Endodermal cell (in vitro differentiated cells): ENCODE measurements at regions not wholly inside any gene's neighbourhood (a gene's known extent, or its start where the extent isn't known, plus 50 kb on each side); places are given as distances from the start of the nearest gene placed in this dataset.
"Not testable (repeated sequence)": the region's sequence is repeated elsewhere in the genome, so short reads cannot be mapped to it uniquely, and the experiment has no call there.

Experiments
- DNase-seq: peaks from one replicate; pipeline ENCODE4 v3.0.0-alpha.2; 2017
- H3K27ac ChIP-seq: 2 replicates; pipeline ENCODE4 v1.5.1; 2013; ENCODE audit warnings: mild to moderate bottlenecking, low read depth, low read length, moderate library complexity
- H3K27me3 ChIP-seq: 2 replicates; pipeline ENCODE4 v1.6.1; 2013; ENCODE audit warnings: mild to moderate bottlenecking, low read length, moderate library complexity; ENCODE audit not compliant: insufficient read depth, control insufficient read depth, poor library complexity, severe bottlenecking
- H3K36me3 ChIP-seq: 2 replicates; pipeline ENCODE4 v1.7.0; 2013; ENCODE audit warnings: mild to moderate bottlenecking, low read length, moderate library complexity; ENCODE audit not compliant: control insufficient read depth, insufficient read depth
- H3K4me1 ChIP-seq: one replicate; pipeline ENCODE4 v1.7.0; 2013; ENCODE audit warnings: low read length; ENCODE audit not compliant: control insufficient read depth, insufficient read depth
- H3K4me3 ChIP-seq: 2 replicates; pipeline ENCODE4 v1.5.1; 2013; ENCODE audit warnings: mild to moderate bottlenecking, low read length, moderate library complexity
- H3K9ac ChIP-seq: 2 replicates; pipeline ENCODE4 v1.6.1; 2013; ENCODE audit warnings: mild to moderate bottlenecking, low read length, moderate library complexity; ENCODE audit not compliant: poor library complexity, severe bottlenecking; ENCODE audit errors: extremely low read depth
- H3K9me3 ChIP-seq: 2 replicates; pipeline ENCODE4 v1.6.1; 2013; ENCODE audit warnings: mild to moderate bottlenecking, low read length, moderate library complexity; ENCODE audit not compliant: control insufficient read depth
- H3K27ac Mint-ChIP-seq: 2 replicates; pipeline ENCODE4 v1.8.0; 2020; ENCODE audit warnings: mixed read lengths
- H3K27me3 Mint-ChIP-seq: 2 replicates; pipeline ENCODE4 v1.8.0; 2021; ENCODE audit warnings: mild to moderate bottlenecking, mixed read lengths; ENCODE audit not compliant: insufficient read depth
- H3K36me3 Mint-ChIP-seq: 2 replicates; pipeline ENCODE4 v1.8.0; 2020; ENCODE audit warnings: low read depth, mixed read lengths
- H3K4me1 Mint-ChIP-seq: 2 replicates; pipeline ENCODE4 v1.8.0; 2020; ENCODE audit warnings: mixed read lengths
- H3K4me3 Mint-ChIP-seq: 2 replicates; pipeline ENCODE4 v1.8.0; 2020; ENCODE audit warnings: mild to moderate bottlenecking, moderate library complexity, mixed read lengths
- H3K9me3 Mint-ChIP-seq: 2 replicates; pipeline ENCODE4 v1.8.0; 2020; ENCODE audit warnings: mild to moderate bottlenecking, mixed read lengths
- WGBS, 2 experiments: methylation state at CpG; one replicate each; pipeline versions ENCODE4 v1.1.5 to v1.1.7; 2013; ENCODE audit warnings: missing lambda C conversion rate in 2 of 2, mixed read lengths in 1 of 2; ENCODE audit not compliant: insufficient coverage in 1 of 2, insufficient read length in 1 of 2; 5-methylcytosine and 5-hydroxymethylcytosine counted together
- TF ChIP-seq, protein P1 (sequence below): fragments of 200-600 bp; sonication (generic); conservative IDR thresholded peaks from 2 replicates; pipeline ENCODE4 v1.5.0; 2021; ENCODE audit warnings: antibody characterized with exemption, mild to moderate bottlenecking

DNA sequence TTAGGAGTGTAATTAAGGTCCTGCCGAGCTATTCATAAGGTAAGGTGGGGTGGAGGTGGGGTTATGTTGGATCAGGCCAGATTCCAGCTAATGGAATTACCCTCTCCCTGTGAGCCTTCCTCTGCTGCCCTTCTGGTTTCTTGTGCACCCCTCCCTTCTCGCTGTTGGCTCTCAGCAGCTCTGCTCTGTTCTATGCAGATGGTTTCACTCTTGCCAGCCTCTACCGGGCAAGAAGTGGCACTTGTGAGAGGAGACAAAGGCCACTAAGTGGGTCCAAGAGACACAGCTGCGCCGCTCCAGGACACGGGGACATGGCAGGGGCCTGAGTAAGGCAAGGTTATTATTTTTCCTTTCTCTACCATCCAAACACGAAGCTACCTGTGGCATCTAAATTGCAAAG, 334.4 kb downstream of the EMP1 start:
- Histone ChIP-seq H3K9me3 (no peaks in the 10 kb centered on the region), H3K4me1 (peaks cover 3% of the 10 kb centered on the region), H3K9ac (no peak overlapping the region), H3K36me3 (no peaks in the 10 kb centered on the region), H3K4me3 (no peak overlapping the region), H3K27ac (no peak overlapping the region), H3K27me3 (no peaks in the 10 kb centered on the region)
- Mint-ChIP-seq H3K27me3 (peaks cover 54% of the 10 kb centered on the region), H3K9me3 (no peaks in the 10 kb centered on the region), H3K4me1 (peaks cover 17% of the 10 kb centered on the region), H3K27ac (no peak overlapping the region), H3K4me3 (no peak overlapping the region), H3K36me3 (peaks cover 5% of the 10 kb centered on the region)
- TF ChIP-seq, protein P1, sequence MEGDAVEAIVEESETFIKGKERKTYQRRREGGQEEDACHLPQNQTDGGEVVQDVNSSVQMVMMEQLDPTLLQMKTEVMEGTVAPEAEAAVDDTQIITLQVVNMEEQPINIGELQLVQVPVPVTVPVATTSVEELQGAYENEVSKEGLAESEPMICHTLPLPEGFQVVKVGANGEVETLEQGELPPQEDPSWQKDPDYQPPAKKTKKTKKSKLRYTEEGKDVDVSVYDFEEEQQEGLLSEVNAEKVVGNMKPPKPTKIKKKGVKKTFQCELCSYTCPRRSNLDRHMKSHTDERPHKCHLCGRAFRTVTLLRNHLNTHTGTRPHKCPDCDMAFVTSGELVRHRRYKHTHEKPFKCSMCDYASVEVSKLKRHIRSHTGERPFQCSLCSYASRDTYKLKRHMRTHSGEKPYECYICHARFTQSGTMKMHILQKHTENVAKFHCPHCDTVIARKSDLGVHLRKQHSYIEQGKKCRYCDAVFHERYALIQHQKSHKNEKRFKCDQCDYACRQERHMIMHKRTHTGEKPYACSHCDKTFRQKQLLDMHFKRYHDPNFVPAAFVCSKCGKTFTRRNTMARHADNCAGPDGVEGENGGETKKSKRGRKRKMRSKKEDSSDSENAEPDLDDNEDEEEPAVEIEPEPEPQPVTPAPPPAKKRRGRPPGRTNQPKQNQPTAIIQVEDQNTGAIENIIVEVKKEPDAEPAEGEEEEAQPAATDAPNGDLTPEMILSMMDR = no peak
- no peak for DNase-seq
- WGBS, 2 experiments = 91 to 96% methylated on average over 3 to 7 of the region's 7 CpGs

DNA sequence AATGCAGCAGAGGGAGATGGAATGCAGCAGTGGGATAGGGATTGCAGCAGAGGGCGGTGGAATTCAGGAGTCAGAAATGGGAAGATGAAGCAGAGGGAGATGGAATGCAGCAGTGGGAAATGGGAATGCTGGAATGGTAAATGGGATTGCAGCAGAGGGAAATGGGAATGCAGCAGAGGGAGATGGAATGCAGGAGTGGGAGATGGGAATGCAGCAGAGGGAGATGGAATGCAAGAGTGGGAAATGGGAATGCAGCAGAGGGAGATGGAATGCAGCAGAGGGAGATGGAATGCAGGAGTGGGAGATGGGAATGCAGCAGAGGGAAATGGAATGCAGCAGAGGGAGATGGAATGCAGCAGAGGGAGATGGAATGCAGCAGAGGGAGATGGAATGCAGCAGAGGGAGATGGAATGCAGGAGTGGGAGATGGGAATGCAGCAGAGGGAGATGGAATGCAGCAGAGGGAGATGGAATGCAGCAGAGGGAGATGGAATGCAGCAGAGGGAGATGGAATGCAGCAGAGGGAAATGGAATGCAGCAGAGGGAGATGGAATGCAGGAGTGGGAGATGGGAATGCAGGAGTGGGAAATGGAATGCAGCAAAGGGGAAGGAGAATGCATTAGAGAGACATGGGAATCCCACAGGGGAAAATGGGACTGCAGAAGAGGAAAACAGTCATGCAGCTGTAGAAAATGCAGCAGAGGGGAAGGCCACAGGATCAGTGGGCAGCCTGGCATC, 329.8 kb downstream of the EMP1 start:
- WGBS, 2 experiments = 89 to 94% methylated on average over 1 of the region's 1 CpG
- not testable (repeated sequence) for H3K27ac Mint-ChIP-seq, H3K36me3 Mint-ChIP-seq, H3K4me3 ChIP-seq, H3K4me1 Mint-ChIP-seq, H3K27me3 ChIP-seq, DNase-seq, H3K4me3 Mint-ChIP-seq, H3K36me3 ChIP-seq, H3K9me3 ChIP-seq, H3K9me3 Mint-ChIP-seq, H3K4me1 ChIP-seq
- H3K9ac ChIP-seq = peak overlapping the region; percentile 39
- peak overlapping the region; percentile 81 for H3K27ac ChIP-seq
- peaks cover 24% of the 10 kb centered on the region for H3K27me3 Mint-ChIP-seq

- Mint-ChIP-seq H3K27ac (no peak overlapping the region), H3K9me3 (peaks cover 18% of the 10 kb centered on the region), H3K36me3 (no peaks in the 10 kb centered on the region), H3K4me3 (no peak overlapping the region), H3K4me1 (no peaks in the 10 kb centered on the region), H3K27me3 (peaks cover 10% of the 10 kb centered on the region)
- Histone ChIP-seq H3K9ac (no peak overlapping the region), H3K4me1 (no peaks in the 10 kb centered on the region), H3K9me3 (peaks cover under 1% of the 10 kb centered on the region), H3K27ac (no peak overlapping the region), H3K4me3 (no peak overlapping the region), H3K36me3 (no peaks in the 10 kb centered on the region), H3K27me3 (no peaks in the 10 kb centered on the region)
- no peak for DNase-seq
- WGBS, 2 experiments = 74 to 75% methylated on average over 3 to 4 of the region's 4 CpGs
- TF ChIP-seq, protein P1 = no peak
Observed at GRCh38 chr12:13523536-13524307, 327.2 kb downstream of the EMP1 start.

- H3K27me3 Mint-ChIP-seq, H3K36me3 ChIP-seq, DNase-seq, H3K9ac ChIP-seq, H3K4me1 ChIP-seq, H3K27me3 ChIP-seq, H3K36me3 Mint-ChIP-seq, H3K4me3 ChIP-seq, H3K4me1 Mint-ChIP-seq, H3K27ac Mint-ChIP-seq, H3K27ac ChIP-seq, H3K4me3 Mint-ChIP-seq: not testable (repeated sequence)
- H3K9me3 Mint-ChIP-seq = peaks cover 47% of the 10 kb centered on the region
- WGBS, 2 experiments = 80 to 86% methylated on average over 2 to 4 of the region's 4 CpGs
- H3K9me3 ChIP-seq = peaks cover 36% of the 10 kb centered on the region
Observed at GRCh38 chr12:13518034-13518433, 321.5 kb downstream of the EMP1 start.
